OCI-LY7 (cell line): ENCODE measurements at regions not wholly inside any gene's neighbourhood (a gene's known extent, or its start where the extent isn't known, plus 50 kb on each side); places are given as distances from the start of the nearest gene placed in this dataset.

ENCODE experiments used
- BruUV-seq: library from RNA; stranded (reverse); fragments of 400-500 nt; replicated peaks from 2 replicates; lab custom pipeline; 2021; lab: Mats Ljungman, UMichigan
- CTCF ChIA-PET: fragments of 300-600 bp; sonication (Branson Sonifier 250); formaldehyde crosslinking; loops from one replicate; lab custom pipeline; 2022; ENCODE audit warnings: antibody characterized with exemption; ENCODE audit not compliant: unreplicated experiment; lab: Charles Lee
- POLR2A ChIA-PET: fragments of 300-600 bp; sonication (Branson Sonifier 250); formaldehyde crosslinking; loops from one replicate; lab custom pipeline; 2022; ENCODE audit warnings: antibody characterized with exemption; lab: Charles Lee
- DNase-seq: peaks from one replicate; pipeline ENCODE4 v3.0.0-alpha.2; 2015; ENCODE audit warnings: low spot score
- H2AFZ ChIP-seq: fragments of 200-600 bp; sonication (generic), shearing (Covaris generic); 2 replicates; pipeline ENCODE4 v1.6.1; 2014; ENCODE audit warnings: mild to moderate bottlenecking, antibody characterized with exemption, low read length, moderate library complexity
- H3K27ac ChIP-seq: fragments of 200-600 bp; sonication (generic); 2 replicates; pipeline ENCODE4 v1.5.1; 2014; ENCODE audit warnings: mixed run types, low read depth, mild to moderate bottlenecking, moderate library complexity, low read length, inconsistent platforms; ENCODE audit not compliant: poor library complexity, severe bottlenecking
- H3K36me3 ChIP-seq: fragments of 200-600 bp; sonication (generic); 2 replicates; pipeline ENCODE4 v1.6.1; 2014; ENCODE audit warnings: mild to moderate bottlenecking, antibody characterized with exemption, low read length, moderate library complexity, mixed read lengths; ENCODE audit not compliant: insufficient read depth
- H3K4me1 ChIP-seq: fragments of 200-600 bp; sonication (generic); 2 replicates; pipeline ENCODE4 v1.5.1; 2014; ENCODE audit warnings: mild to moderate bottlenecking, low read length; ENCODE audit not compliant: insufficient read depth, poor library complexity, severe bottlenecking
- H3K4me2 ChIP-seq: fragments of 200-600 bp; sonication (generic); 2 replicates; pipeline ENCODE4 v1.6.1; 2014; ENCODE audit warnings: mild to moderate bottlenecking, low read length
- H3K4me3 ChIP-seq: fragments of 200-600 bp; sonication (generic); 2 replicates; pipeline ENCODE4 v1.5.1; 2014; ENCODE audit warnings: mild to moderate bottlenecking, low read depth, low read length; ENCODE audit not compliant: poor library complexity, severe bottlenecking
- H3K79me2 ChIP-seq: fragments of 200-600 bp; sonication (generic); 2 replicates; pipeline ENCODE4 v1.6.1; 2016; ENCODE audit warnings: low read depth, mild to moderate bottlenecking, low read length, moderate library complexity, mixed read lengths; ENCODE audit not compliant: insufficient read depth
- H3K9me2 ChIP-seq: fragments of 200-600 bp; sonication (generic); 2 replicates; pipeline ENCODE4 v1.6.1; 2016; ENCODE audit warnings: mild to moderate bottlenecking, low read length, mixed read lengths; ENCODE audit not compliant: insufficient read depth
- H3K9me3 ChIP-seq: fragments of 200-600 bp; sonication (generic); 2 replicates; pipeline ENCODE4 v1.6.1; 2014; ENCODE audit warnings: mild to moderate bottlenecking, mixed run types, low read length, mixed read lengths
- H4K20me1 ChIP-seq: fragments of 200-600 bp; sonication (generic); 2 replicates; pipeline ENCODE4 v1.6.1; 2014; ENCODE audit warnings: mild to moderate bottlenecking, antibody characterized with exemption, low read length, moderate library complexity, mixed read lengths; ENCODE audit not compliant: insufficient read depth
- CTCF ChIP-seq: fragments of 200-600 bp; sonication (generic); conservative IDR thresholded peaks from 2 replicates; pipeline ENCODE4 v1.5.1; 2014; ENCODE audit warnings: mild to moderate bottlenecking, antibody characterized with exemption, low read length, moderate library complexity, mixed read lengths
- EZH2phosphoT487 ChIP-seq: fragments of 200-600 bp; sonication (generic); IDR thresholded peaks from 2 replicates; pipeline ENCODE4 v1.6.1; 2018; ENCODE audit warnings: low read depth, borderline replicate concordance, mild to moderate bottlenecking, mixed run types, antibody characterized with exemption, low read length, moderate library complexity, mixed read lengths
- intact Hi-C: fragments of 100-400 bp; cut with micrococcal nuclease; formaldehyde crosslinking; loops from one replicate; pipeline ENCODE4 v1.10.0; 2022; ENCODE audit not compliant: unreplicated experiment

GRCh38 chr13:92994056-92994455 lies 232.6 kb upstream of the GPC6 start:
- Histone ChIP-seq H3K4me3 (no peak overlapping the region), H2AFZ (no peak overlapping the region), H3K79me2 (no peaks in the 10 kb centered on the region), H3K9me2 (no peaks in the 10 kb centered on the region), H3K36me3 (no peaks in the 10 kb centered on the region), H3K27ac (no peak overlapping the region), H3K4me1 (no peaks in the 10 kb centered on the region), H4K20me1 (no peaks in the 10 kb centered on the region), H3K4me2 (no peak overlapping the region), H3K9me3 (no peaks in the 10 kb centered on the region)
- intact Hi-C loops: no loop called here
- CTCF ChIA-PET: no interaction called here
- DNase-seq: no peak
- POLR2A ChIA-PET: no interaction called here
- no TSS peak for BruUV-seq
- no peak for TF ChIP-seq CTCF
- no peak for TF ChIP-seq EZH2phosphoT487

DNA sequence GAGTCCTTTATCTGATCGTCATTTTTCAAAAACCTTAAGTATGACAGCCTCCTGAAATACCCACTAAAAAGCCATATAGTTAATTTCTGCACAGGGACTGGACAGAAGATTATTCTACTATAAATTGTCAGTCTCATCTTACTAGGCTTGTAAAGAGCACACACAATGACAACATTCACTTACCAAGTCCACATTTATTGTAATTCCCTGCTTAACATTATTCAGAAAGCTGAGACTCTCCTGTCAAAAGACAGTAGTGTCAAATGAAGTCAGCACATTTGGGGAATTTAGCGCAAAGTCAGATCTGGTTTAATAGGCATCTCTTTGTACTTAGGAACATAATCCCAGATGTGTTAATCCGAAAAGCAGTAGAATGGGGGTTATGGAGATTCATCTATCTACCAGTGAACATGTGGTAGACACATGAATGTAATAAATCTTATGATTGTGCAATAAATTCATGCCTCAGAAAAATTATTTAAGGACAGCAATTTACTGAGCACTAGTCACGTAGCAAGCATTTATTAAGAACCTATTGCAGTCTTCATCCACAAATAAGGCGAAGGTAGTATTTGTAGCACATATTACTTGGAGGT lies 224.6 kb upstream of the GPC6 start:
- intact Hi-C loops: no loop called here
- H4K20me1 ChIP-seq: no peaks in the 10 kb centered on the region
- no peaks in the 10 kb centered on the region for H3K9me2 ChIP-seq
- H3K36me3 ChIP-seq: no peaks in the 10 kb centered on the region
- no peak overlapping the region for H3K4me3 ChIP-seq
- no peaks in the 10 kb centered on the region for H3K9me3 ChIP-seq
- POLR2A ChIA-PET: no interaction called here
- H3K79me2 ChIP-seq: no peaks in the 10 kb centered on the region
- no peak overlapping the region for H2AFZ ChIP-seq
- BruUV-seq: no TSS peak
- no peak for TF ChIP-seq EZH2phosphoT487
- no peak for TF ChIP-seq CTCF
- H3K4me1 ChIP-seq: no peaks in the 10 kb centered on the region
- CTCF ChIA-PET: no interaction called here
- no peak overlapping the region for H3K27ac ChIP-seq
- DNase-seq: no peak
- no peak overlapping the region for H3K4me2 ChIP-seq

- intact Hi-C loops: no loop called here
- POLR2A ChIA-PET: interaction anchor here (0.6 to 0.8 kb wide), 2 partner anchors 28 to 794 kb away, joined by 3 to 5 read pairs; no protein-coding TSS in a partner anchor
- no peak overlapping the region for H3K4me3 ChIP-seq
- no TSS peak for BruUV-seq
- no peaks in the 10 kb centered on the region for H3K36me3 ChIP-seq
- H2AFZ ChIP-seq: no peak overlapping the region
- DNase-seq: no peak
- CTCF ChIA-PET: no interaction called here
- H4K20me1 ChIP-seq: no peaks in the 10 kb centered on the region
- H3K4me1 ChIP-seq: no peaks in the 10 kb centered on the region
- no peaks in the 10 kb centered on the region for H3K9me2 ChIP-seq
- H3K79me2 ChIP-seq: no peaks in the 10 kb centered on the region
- no peak overlapping the region for H3K4me2 ChIP-seq
- TF ChIP-seq CTCF (no peak), EZH2phosphoT487 (no peak)
- H3K27ac ChIP-seq: no peak overlapping the region
- no peaks in the 10 kb centered on the region for H3K9me3 ChIP-seq
These were observed 223.1 kb upstream of the GPC6 start for GRCh38 chr13:93003531-93003930.
